ENCODE measurements at regions not wholly inside any gene's neighbourhood (a gene's known extent, or its start where the extent isn't known, plus 50 kb on each side); places are given as distances from the start of the nearest gene placed in this dataset.

DNA sequence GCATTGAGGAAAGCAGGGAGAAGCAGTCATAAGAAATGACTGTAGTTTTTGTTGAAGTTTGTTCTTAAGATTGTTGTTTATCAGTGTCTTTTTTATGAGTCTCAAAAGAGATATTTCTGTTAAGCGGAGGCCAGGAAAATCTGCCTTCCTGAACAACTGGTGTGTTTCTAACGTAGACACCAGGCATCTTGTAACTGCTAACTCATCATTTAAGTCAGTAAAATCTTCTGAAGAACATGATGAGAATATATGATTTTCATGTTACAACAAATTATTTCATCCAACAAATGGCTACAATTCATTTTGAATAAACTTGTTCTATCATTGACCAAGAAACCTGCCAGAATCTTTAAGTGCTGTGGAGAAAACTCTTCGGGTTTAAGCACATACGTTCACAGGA, 84.0 kb downstream of the RPS12 start:
- no peaks in the 10 kb centered on the region for H3K36me3 ChIP-seq (replicated peaks; ENCODE audit: insufficient read depth, low read depth)
- no peaks in the 10 kb centered on the region for H3K27me3 ChIP-seq
- peaks cover 11% of the 10 kb centered on the region for H3K4me1 ChIP-seq (ENCODE audit: insufficient read depth)
- no peak for DNase-seq (ENCODE audit: low spot score)
- H2AFZ ChIP-seq, result no peak overlapping the region
- no peaks in the 10 kb centered on the region for H4K20me1 ChIP-seq (ENCODE audit: insufficient read depth, poor library complexity, severe bottlenecking)
- H3K4me2 ChIP-seq, result no peak overlapping the region
- H3K79me2 ChIP-seq, result no peaks in the 10 kb centered on the region
- H3K27ac ChIP-seq, result no peak overlapping the region
- H3K9me2 ChIP-seq (replicated peaks; ENCODE audit: insufficient read depth), result no peaks in the 10 kb centered on the region
- no peak for TF ChIP-seq CTCF (IDR thresholded peaks at IDR 0.05; ENCODE audit: poor library complexity)
- no peak for TF ChIP-seq EZH2phosphoT487 (IDR thresholded peaks at IDR 0.05; ENCODE audit: low read depth, severe bottlenecking, unreplicated experiment)
- no peak for TF ChIP-seq EZH2 (IDR thresholded peaks at IDR 0.05; ENCODE audit: borderline replicate concordance)
- no peak overlapping the region for H3K4me3 ChIP-seq
- 78% methylated on average over 4 of the region's 4 CpGs for WGBS (ENCODE audit: low lambda C conversion rate, missing lambda C conversion rate)
- no peaks in the 10 kb centered on the region for H3K9me3 ChIP-seq (ENCODE audit: low read depth)

DNA sequence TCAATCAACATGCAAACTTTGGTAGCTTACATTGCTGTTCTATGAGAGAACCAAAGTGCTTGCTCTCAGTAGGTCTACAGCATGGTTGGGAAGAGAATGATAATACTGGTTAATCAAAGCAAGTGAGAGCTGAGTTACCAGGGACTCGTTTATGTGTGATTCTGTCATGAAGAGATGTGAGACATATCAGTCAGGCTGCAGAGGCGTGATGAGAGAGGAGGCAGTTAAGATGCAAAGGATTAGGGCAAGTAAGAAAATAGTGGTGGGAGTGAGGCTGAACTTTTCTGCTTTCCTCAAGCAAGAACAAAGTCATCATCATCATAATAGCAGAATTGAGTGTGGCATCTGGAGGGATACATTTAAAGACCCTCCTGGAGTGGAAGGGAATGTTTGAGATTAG, 86.5 kb downstream of the RPS12 start:
- no peaks in the 10 kb centered on the region for H3K79me2 ChIP-seq
- no peak for DNase-seq (ENCODE audit: low spot score)
- TF ChIP-seq EZH2phosphoT487 (IDR thresholded peaks at IDR 0.05; ENCODE audit: low read depth, severe bottlenecking, unreplicated experiment), result no peak
- TF ChIP-seq CTCF (IDR thresholded peaks at IDR 0.05; ENCODE audit: poor library complexity), result no peak
- TF ChIP-seq EZH2 (IDR thresholded peaks at IDR 0.05; ENCODE audit: borderline replicate concordance), result no peak
- H3K27ac ChIP-seq, result no peak overlapping the region
- H3K36me3 ChIP-seq (replicated peaks; ENCODE audit: insufficient read depth, low read depth), result no peaks in the 10 kb centered on the region
- no peaks in the 10 kb centered on the region for H3K27me3 ChIP-seq
- H3K9me3 ChIP-seq (ENCODE audit: low read depth), result no peaks in the 10 kb centered on the region
- no peaks in the 10 kb centered on the region for H4K20me1 ChIP-seq (ENCODE audit: insufficient read depth, poor library complexity, severe bottlenecking)
- no peaks in the 10 kb centered on the region for H3K9me2 ChIP-seq (replicated peaks; ENCODE audit: insufficient read depth)
- H3K4me3 ChIP-seq, result no peak overlapping the region
- H3K4me1 ChIP-seq (ENCODE audit: insufficient read depth), result no peaks in the 10 kb centered on the region
- no peak overlapping the region for H3K4me2 ChIP-seq
- no peak overlapping the region for H2AFZ ChIP-seq
- WGBS (ENCODE audit: low lambda C conversion rate, missing lambda C conversion rate), result 63% methylated on average over 2 of the region's 2 CpGs

- Histone ChIP-seq H3K4me1 (ENCODE audit: insufficient read depth) (no peaks in the 10 kb centered on the region), H3K27me3 (no peaks in the 10 kb centered on the region), H3K79me2 (no peaks in the 10 kb centered on the region), H3K9me3 (ENCODE audit: low read depth) (no peaks in the 10 kb centered on the region), H3K36me3 (replicated peaks; ENCODE audit: insufficient read depth, low read depth) (no peaks in the 10 kb centered on the region), H3K4me2 (no peak overlapping the region), H3K9me2 (replicated peaks; ENCODE audit: insufficient read depth) (no peaks in the 10 kb centered on the region), H3K4me3 (no peak overlapping the region), H2AFZ (no peak overlapping the region), H4K20me1 (ENCODE audit: insufficient read depth, poor library complexity, severe bottlenecking) (no peaks in the 10 kb centered on the region), H3K27ac (no peak overlapping the region)
- 76% methylated on average over 6 of the region's 6 CpGs for WGBS (ENCODE audit: low lambda C conversion rate, missing lambda C conversion rate)
- DNase-seq (ENCODE audit: low spot score), result no peak
- TF ChIP-seq EZH2phosphoT487 (IDR thresholded peaks at IDR 0.05; ENCODE audit: low read depth, severe bottlenecking, unreplicated experiment) (no peak), EZH2 (IDR thresholded peaks at IDR 0.05; ENCODE audit: borderline replicate concordance) (no peak), CTCF (IDR thresholded peaks at IDR 0.05; ENCODE audit: poor library complexity) (no peak)
Observed at GRCh38 chr6:132902901-132903300, 88.5 kb downstream of the RPS12 start.

DNA sequence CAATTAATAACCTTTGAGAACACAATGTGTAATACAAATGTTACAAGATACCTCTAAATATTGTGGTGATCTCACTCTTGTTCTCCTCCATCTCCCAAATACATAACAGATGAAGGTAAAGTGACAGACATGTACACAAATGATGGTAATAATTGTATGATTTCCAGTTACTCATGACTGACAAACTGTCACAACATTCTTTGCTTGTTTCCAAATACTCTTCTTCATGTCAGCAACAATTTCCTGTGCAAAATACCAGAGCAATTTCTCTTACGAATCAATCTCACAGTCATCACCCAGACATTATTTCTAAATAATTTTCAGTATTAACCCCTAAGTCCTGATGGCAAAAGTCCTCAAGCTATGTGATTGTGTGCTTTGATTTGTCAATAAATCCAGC, 92.9 kb downstream of the RPS12 start:
- no peaks in the 10 kb centered on the region for H3K9me2 ChIP-seq (replicated peaks; ENCODE audit: insufficient read depth)
- no peaks in the 10 kb centered on the region for H4K20me1 ChIP-seq (ENCODE audit: insufficient read depth, poor library complexity, severe bottlenecking)
- H2AFZ ChIP-seq, result no peak overlapping the region
- H3K4me1 ChIP-seq (ENCODE audit: insufficient read depth), result no peaks in the 10 kb centered on the region
- no peaks in the 10 kb centered on the region for H3K27me3 ChIP-seq
- no peaks in the 10 kb centered on the region for H3K36me3 ChIP-seq (replicated peaks; ENCODE audit: insufficient read depth, low read depth)
- H3K27ac ChIP-seq, result no peak overlapping the region
- H3K9me3 ChIP-seq (ENCODE audit: low read depth), result no peaks in the 10 kb centered on the region
- no peaks in the 10 kb centered on the region for H3K79me2 ChIP-seq
- TF ChIP-seq CTCF (IDR thresholded peaks at IDR 0.05; ENCODE audit: poor library complexity) (no peak), EZH2phosphoT487 (IDR thresholded peaks at IDR 0.05; ENCODE audit: low read depth, severe bottlenecking, unreplicated experiment) (no peak), EZH2 (IDR thresholded peaks at IDR 0.05; ENCODE audit: borderline replicate concordance) (no peak)
- 86% methylated on average over 1 of the region's 1 CpG for WGBS (ENCODE audit: low lambda C conversion rate, missing lambda C conversion rate)
- no peak overlapping the region for H3K4me3 ChIP-seq
- DNase-seq (ENCODE audit: low spot score), result no peak
- H3K4me2 ChIP-seq, result no peak overlapping the region
